ENCODE measurements at regions not wholly inside any gene's neighbourhood (a gene's known extent, or its start where the extent isn't known, plus 50 kb on each side); places are given as distances from the start of the nearest gene placed in this dataset.

DNA sequence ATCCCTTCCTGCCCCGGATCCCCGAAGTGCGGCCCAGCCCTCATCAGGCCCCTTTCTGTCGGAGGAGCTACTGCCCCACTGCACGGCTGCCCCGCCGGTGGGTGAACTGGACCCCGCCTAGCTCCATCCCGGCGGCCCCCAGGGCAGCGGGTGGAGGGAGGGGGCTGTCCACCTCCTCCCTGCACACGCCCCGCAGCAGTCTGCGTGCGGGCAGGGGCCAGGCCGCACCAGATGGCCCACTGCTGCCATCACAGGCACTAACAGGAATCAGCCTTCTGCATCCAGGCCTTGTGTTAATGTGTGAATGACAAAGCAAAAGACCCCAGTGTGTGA is 54.9 kb upstream of the UNC93A start:
- TF ChIP-seq, protein P1, sequence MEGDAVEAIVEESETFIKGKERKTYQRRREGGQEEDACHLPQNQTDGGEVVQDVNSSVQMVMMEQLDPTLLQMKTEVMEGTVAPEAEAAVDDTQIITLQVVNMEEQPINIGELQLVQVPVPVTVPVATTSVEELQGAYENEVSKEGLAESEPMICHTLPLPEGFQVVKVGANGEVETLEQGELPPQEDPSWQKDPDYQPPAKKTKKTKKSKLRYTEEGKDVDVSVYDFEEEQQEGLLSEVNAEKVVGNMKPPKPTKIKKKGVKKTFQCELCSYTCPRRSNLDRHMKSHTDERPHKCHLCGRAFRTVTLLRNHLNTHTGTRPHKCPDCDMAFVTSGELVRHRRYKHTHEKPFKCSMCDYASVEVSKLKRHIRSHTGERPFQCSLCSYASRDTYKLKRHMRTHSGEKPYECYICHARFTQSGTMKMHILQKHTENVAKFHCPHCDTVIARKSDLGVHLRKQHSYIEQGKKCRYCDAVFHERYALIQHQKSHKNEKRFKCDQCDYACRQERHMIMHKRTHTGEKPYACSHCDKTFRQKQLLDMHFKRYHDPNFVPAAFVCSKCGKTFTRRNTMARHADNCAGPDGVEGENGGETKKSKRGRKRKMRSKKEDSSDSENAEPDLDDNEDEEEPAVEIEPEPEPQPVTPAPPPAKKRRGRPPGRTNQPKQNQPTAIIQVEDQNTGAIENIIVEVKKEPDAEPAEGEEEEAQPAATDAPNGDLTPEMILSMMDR (IDR thresholded peaks at IDR 0.05) = no peak
- H3K4me1 Mint-ChIP-seq = no peaks in the 10 kb centered on the region
- 91% methylated on average over 16 of the region's 16 CpGs for WGBS (ENCODE audit: insufficient coverage)
- Histone ChIP-seq H3K27me3 (ENCODE audit: control insufficient read depth, insufficient read depth, low read length) (no peaks in the 10 kb centered on the region), H3K27ac (ENCODE audit: low read length) (no peak overlapping the region), H3K4me3 (ENCODE audit: low read length) (no peak overlapping the region), H3K4me1 (ENCODE audit: control insufficient read depth, insufficient read depth, low read length) (no peaks in the 10 kb centered on the region), H3K9me3 (ENCODE audit: control insufficient read depth, insufficient read depth, low read length) (no peaks in the 10 kb centered on the region), H3K36me3 (ENCODE audit: control insufficient read depth, insufficient read depth, low read length) (no peaks in the 10 kb centered on the region)
- H3K36me3 Mint-ChIP-seq = no peaks in the 10 kb centered on the region
- H3K27me3 Mint-ChIP-seq (ENCODE audit: low read depth in 2 of 2) = peaks cover 14 to 40% of the 10 kb centered on the region in 2 donors
- H3K9me3 Mint-ChIP-seq = no peaks in the 10 kb centered on the region
- no peak overlapping the region for H3K4me3 Mint-ChIP-seq
- intact Hi-C loops (cut with micrococcal nuclease) = no loop called here
- H3K27ac Mint-ChIP-seq = no peak overlapping the region
- DNase-seq (no peak), ATAC-seq (no peak)

DNA sequence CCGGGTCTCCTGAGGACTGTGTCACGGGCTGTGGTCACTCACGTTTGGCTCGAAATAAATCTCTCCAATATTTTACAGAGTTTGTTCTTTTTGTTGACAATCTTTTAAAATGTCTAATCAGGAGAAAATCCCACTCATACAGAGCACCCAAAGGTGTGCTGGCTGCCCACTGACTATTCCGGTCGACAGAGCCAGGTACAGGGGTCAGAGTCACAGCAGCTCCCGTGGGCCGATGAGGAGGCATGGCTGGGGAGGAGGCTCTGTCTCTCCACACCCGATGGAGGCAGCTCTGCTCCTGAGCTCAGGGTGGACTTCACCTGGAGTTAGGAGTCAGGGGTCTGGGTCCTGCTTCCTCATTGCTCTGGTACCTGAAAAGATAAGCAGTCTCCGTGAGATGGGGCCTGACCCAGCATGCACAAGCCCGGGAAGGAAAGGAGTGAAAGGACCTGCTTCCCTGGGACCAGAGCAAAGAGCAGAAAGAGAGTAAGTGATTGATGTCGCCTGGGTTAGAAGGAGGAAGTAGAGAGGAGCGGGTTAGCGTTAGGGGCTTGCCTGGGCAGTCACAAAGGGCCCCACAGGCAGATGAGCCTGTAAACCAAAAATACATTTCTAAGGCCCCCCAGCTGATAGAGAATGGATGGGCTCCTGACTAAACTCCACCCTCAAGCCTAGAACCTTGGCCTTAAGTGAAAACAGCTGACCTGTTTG is 53.5 kb upstream of the UNC93A start:
- TF ChIP-seq, protein P1 (IDR thresholded peaks at IDR 0.05) = no peak
- ATAC-seq (no peak), DNase-seq (no peak)
- Histone ChIP-seq H3K27me3 (ENCODE audit: control insufficient read depth, insufficient read depth, low read length) (no peaks in the 10 kb centered on the region), H3K4me1 (ENCODE audit: control insufficient read depth, insufficient read depth, low read length) (no peaks in the 10 kb centered on the region), H3K9me3 (ENCODE audit: control insufficient read depth, insufficient read depth, low read length) (no peaks in the 10 kb centered on the region), H3K27ac (ENCODE audit: low read length) (no peak overlapping the region), H3K4me3 (ENCODE audit: low read length) (no peak overlapping the region), H3K36me3 (ENCODE audit: control insufficient read depth, insufficient read depth, low read length) (no peaks in the 10 kb centered on the region)
- Mint-ChIP-seq H3K9me3 (no peaks in the 10 kb centered on the region), H3K4me1 (no peaks in the 10 kb centered on the region), H3K27ac (no peak overlapping the region), H3K4me3 (no peak overlapping the region), H3K27me3 (ENCODE audit: low read depth in 2 of 2) (peaks cover 11 to 30% of the 10 kb centered on the region in 2 donors), H3K36me3 (no peaks in the 10 kb centered on the region)
- intact Hi-C loops (cut with micrococcal nuclease) = no loop called here
- 55% methylated on average over 14 of the region's 14 CpGs for WGBS (ENCODE audit: insufficient coverage)

DNA sequence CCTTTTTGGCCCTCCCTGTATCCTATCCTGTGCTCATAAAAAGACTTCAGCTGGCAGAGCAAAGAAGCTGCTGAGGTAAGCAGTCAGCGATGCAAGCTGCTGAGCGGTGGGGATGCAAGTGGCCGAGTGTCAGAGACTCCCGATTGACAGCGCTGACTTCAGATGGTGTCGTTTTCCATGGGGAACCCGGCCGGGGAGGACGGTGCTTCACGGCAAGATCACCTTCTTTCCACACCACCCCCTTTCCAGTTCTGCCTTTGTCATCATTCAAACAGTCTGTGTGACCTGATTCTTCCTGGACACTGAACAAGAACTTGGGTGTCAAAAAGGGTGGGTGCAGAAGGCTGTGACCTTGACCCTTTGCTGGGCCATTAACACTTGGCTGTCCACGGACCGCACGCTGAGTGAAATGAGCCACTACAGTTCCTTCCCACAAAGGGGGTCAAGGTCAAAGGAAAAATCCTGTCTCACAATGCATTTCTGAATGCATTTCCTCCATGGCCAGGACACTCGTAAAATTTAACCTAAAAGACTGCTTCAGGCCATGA is 52.9 kb upstream of the UNC93A start:
- Histone ChIP-seq H3K9me3 (ENCODE audit: control insufficient read depth, insufficient read depth, low read length) (no peaks in the 10 kb centered on the region), H3K4me1 (ENCODE audit: control insufficient read depth, insufficient read depth, low read length) (no peaks in the 10 kb centered on the region), H3K4me3 (ENCODE audit: low read length) (no peak overlapping the region), H3K27me3 (ENCODE audit: control insufficient read depth, insufficient read depth, low read length) (no peaks in the 10 kb centered on the region), H3K36me3 (ENCODE audit: control insufficient read depth, insufficient read depth, low read length) (no peaks in the 10 kb centered on the region), H3K27ac (ENCODE audit: low read length) (no peak overlapping the region)
- TF ChIP-seq, protein P1 (IDR thresholded peaks at IDR 0.05) = no peak
- Mint-ChIP-seq H3K27ac (no peak overlapping the region), H3K4me1 (no peaks in the 10 kb centered on the region), H3K36me3 (no peaks in the 10 kb centered on the region), H3K9me3 (no peaks in the 10 kb centered on the region), H3K4me3 (no peak overlapping the region), H3K27me3 (ENCODE audit: low read depth in 2 of 2) (peaks cover 5 to 24% of the 10 kb centered on the region in 2 donors)
- WGBS (ENCODE audit: insufficient coverage) = 74% methylated on average over 14 of the region's 14 CpGs
- intact Hi-C loops (cut with micrococcal nuclease) = no loop called here
- no peak for DNase-seq
- ATAC-seq = no peak

Data from natural killer cell (primary cell).